PC-9 (cell line): ENCODE measurements at regions not wholly inside any gene's neighbourhood (a gene's known extent, or its start where the extent isn't known, plus 50 kb on each side); places are given as distances from the start of the nearest gene placed in this dataset.

ENCODE experiments used
- EZH2 ChIP-seq: fragments of 200-600 bp; sonication (generic); IDR thresholded peaks from 2 replicates; pipeline ENCODE4 v1.8.0; 2017; ENCODE audit warnings: antibody characterized with exemption, low read depth
- TF ChIP-seq, protein P1 (sequence below): fragments of 200-600 bp; sonication (generic); conservative IDR thresholded peaks from 2 replicates; pipeline ENCODE4 v1.6.1; 2017; ENCODE audit warnings: mixed run types, antibody characterized with exemption, mild to moderate bottlenecking, moderate library complexity

DNA sequence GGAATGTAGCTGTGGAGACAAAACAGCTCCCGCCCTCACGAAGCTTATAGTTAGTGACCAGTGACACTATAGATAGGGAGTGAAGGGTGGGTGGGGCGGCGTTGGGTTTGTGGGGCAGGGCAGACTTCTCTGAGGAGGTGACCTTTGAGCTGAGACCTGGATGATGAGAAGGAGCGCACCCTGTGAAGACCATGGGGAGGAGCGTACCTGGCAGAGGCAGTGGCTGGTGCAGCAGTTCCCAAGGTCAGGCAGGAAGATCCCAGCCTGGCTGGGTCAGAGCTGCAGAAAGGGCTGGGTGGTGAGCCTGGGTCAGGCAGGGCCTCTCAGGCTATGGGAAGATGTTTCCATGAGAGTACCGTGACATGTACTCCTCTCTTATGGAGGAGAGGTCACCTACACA is 135.0 kb upstream of the RCN1 start:
- no peak for TF ChIP-seq EZH2
- TF ChIP-seq, protein P1, sequence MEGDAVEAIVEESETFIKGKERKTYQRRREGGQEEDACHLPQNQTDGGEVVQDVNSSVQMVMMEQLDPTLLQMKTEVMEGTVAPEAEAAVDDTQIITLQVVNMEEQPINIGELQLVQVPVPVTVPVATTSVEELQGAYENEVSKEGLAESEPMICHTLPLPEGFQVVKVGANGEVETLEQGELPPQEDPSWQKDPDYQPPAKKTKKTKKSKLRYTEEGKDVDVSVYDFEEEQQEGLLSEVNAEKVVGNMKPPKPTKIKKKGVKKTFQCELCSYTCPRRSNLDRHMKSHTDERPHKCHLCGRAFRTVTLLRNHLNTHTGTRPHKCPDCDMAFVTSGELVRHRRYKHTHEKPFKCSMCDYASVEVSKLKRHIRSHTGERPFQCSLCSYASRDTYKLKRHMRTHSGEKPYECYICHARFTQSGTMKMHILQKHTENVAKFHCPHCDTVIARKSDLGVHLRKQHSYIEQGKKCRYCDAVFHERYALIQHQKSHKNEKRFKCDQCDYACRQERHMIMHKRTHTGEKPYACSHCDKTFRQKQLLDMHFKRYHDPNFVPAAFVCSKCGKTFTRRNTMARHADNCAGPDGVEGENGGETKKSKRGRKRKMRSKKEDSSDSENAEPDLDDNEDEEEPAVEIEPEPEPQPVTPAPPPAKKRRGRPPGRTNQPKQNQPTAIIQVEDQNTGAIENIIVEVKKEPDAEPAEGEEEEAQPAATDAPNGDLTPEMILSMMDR: no peak
